Stomach (tissue), 4 donors: ENCODE measurements at regions not wholly inside any gene's neighbourhood (a gene's known extent, or its start where the extent isn't known, plus 50 kb on each side); places are given as distances from the start of the nearest gene placed in this dataset.

ENCODE experiments used
- POLR2AphosphoS5 ChIP-seq, 3 donors: sonication (generic); formaldehyde crosslinking; IDR thresholded peaks; one replicate each; pipeline ENCODE4 v1.6.1; 2016; ENCODE audit warnings: antibody characterized with exemption in 3 of 3
- TF ChIP-seq, protein P1 (sequence below), 7 experiments: fragments of 450-650 bp in 4 of 7; fragments of 200-600 bp in 3 of 7; sonication (generic) in 3 of 7; IDR thresholded peaks; one replicate each; pipeline ENCODE4 v1.5.1; 2016 to 2019; ENCODE audit warnings: antibody characterized with exemption in 7 of 7, control low read depth in 2 of 7, mild to moderate bottlenecking in 1 of 7

DNA sequence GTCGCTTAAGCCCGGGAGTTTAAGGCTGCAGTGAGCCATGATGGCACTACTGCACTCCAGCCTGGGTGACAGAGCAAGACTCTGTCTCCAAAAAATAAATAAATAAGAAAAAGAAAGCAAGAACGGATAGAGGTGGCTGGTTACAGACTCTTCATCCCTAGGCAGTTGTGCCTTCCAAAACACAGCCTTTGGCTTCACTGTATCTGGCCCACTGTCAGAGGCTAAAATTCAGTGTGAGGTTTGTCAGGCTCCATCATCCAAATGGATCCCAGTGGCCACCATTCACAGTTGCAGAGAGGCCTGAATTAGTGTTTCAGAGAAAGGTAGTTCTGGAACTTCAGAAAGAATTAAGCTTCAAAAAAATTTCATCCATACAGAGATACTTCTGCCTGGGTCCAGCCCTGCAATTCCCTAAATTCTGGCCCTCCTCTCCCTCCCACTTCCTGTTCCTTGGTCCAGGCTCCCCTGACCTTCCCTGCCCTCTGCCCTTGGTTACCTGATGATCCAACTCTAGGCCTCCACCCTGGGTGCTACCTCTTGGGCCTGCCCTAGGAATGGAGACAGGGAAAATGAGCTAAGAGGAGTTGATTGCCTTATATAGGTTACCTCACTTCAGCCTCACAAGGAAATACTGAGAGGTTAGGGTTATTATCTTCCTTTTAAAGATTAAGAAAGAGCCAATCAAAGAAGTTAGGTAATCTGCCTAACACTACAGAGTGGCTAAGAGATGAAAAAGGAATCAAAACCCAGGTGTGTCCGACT is 97.2 kb upstream of the SLC44A1 start:
- TF ChIP-seq, protein P1, sequence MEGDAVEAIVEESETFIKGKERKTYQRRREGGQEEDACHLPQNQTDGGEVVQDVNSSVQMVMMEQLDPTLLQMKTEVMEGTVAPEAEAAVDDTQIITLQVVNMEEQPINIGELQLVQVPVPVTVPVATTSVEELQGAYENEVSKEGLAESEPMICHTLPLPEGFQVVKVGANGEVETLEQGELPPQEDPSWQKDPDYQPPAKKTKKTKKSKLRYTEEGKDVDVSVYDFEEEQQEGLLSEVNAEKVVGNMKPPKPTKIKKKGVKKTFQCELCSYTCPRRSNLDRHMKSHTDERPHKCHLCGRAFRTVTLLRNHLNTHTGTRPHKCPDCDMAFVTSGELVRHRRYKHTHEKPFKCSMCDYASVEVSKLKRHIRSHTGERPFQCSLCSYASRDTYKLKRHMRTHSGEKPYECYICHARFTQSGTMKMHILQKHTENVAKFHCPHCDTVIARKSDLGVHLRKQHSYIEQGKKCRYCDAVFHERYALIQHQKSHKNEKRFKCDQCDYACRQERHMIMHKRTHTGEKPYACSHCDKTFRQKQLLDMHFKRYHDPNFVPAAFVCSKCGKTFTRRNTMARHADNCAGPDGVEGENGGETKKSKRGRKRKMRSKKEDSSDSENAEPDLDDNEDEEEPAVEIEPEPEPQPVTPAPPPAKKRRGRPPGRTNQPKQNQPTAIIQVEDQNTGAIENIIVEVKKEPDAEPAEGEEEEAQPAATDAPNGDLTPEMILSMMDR (IDR thresholded peaks at IDR 0.05), result no peak
- no peak for TF ChIP-seq POLR2AphosphoS5 (IDR thresholded peaks at IDR 0.05)
